ENCODE measurements at regions not wholly inside any gene's neighbourhood (a gene's known extent, or its start where the extent isn't known, plus 50 kb on each side); places are given as distances from the start of the nearest gene placed in this dataset.

DNA sequence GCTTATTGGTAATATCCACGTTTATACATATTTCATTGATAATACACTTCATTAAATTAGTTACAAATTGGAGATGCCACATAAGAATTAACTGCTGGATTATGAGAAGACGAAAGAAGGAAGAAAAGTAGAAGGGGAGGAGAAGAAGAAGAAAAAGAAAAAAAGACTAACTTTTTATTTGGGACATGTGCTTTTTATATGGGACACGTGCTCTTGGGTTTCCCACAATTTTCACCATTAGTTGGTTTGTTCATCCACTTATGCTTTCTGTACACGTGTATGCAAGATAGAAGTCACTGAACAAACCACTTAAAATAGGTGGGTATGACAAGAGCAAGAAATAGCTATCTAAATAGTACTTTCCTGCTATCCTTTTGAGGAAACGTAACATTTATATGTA is 98.6 kb downstream of the MRPS30 start:
- TF ChIP-seq, protein P1, sequence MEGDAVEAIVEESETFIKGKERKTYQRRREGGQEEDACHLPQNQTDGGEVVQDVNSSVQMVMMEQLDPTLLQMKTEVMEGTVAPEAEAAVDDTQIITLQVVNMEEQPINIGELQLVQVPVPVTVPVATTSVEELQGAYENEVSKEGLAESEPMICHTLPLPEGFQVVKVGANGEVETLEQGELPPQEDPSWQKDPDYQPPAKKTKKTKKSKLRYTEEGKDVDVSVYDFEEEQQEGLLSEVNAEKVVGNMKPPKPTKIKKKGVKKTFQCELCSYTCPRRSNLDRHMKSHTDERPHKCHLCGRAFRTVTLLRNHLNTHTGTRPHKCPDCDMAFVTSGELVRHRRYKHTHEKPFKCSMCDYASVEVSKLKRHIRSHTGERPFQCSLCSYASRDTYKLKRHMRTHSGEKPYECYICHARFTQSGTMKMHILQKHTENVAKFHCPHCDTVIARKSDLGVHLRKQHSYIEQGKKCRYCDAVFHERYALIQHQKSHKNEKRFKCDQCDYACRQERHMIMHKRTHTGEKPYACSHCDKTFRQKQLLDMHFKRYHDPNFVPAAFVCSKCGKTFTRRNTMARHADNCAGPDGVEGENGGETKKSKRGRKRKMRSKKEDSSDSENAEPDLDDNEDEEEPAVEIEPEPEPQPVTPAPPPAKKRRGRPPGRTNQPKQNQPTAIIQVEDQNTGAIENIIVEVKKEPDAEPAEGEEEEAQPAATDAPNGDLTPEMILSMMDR (IDR thresholded peaks at IDR 0.05): no peak
- TF ChIP-seq POLR2A (IDR thresholded peaks at IDR 0.05): no peak

All from heart left ventricle (tissue), 13 donors.